Upper lobe of right lung (tissue), 1 donor: ENCODE measurements at regions not wholly inside any gene's neighbourhood (a gene's known extent, or its start where the extent isn't known, plus 50 kb on each side); places are given as distances from the start of the nearest gene placed in this dataset.
A peak's percentile ranks its signal among the peaks of the same experiment; 100 is the strongest.

Source experiments
- ATAC-seq: fragments of 200-7000 bp; cut with Tn5 transposase; one replicate; pipeline ENCODE4 v1.9.1; 2020; ENCODE audit warnings: mild to moderate bottlenecking, moderate library complexity
- DNase-seq: peaks from one replicate; pipeline ENCODE4 v3.0.0-alpha.2; 2020
- H3K27ac ChIP-seq: fragments of 200-600 bp; one replicate; pipeline ENCODE4 v1.8.0; 2022
- H3K27me3 ChIP-seq: fragments of 200-600 bp; one replicate; pipeline ENCODE4 v1.8.0; 2022; ENCODE audit warnings: mild to moderate bottlenecking
- H3K36me3 ChIP-seq: fragments of 200-600 bp; one replicate; pipeline ENCODE4 v1.8.0; 2022
- H3K4me1 ChIP-seq: fragments of 200-600 bp; one replicate; pipeline ENCODE4 v1.8.0; 2022
- H3K4me3 ChIP-seq: fragments of 200-600 bp; one replicate; pipeline ENCODE4 v1.8.0; 2022; ENCODE audit warnings: mild to moderate bottlenecking
- H3K9me3 ChIP-seq: fragments of 200-600 bp; one replicate; pipeline ENCODE4 v1.8.0; 2022
- intact Hi-C: fragments of 100-400 bp; cut with DNase I; formaldehyde crosslinking; loops from one replicate; pipeline ENCODE4 v1.11.0; 2022
- TF ChIP-seq, protein P1 (sequence below): fragments of 200-600 bp; IDR thresholded peaks from one replicate; pipeline ENCODE4 v1.8.0; 2022; ENCODE audit warnings: antibody characterized with exemption
- donor health status: DM: no; HTN: yes; CAD: no; lungs with severe emphysema.

DNA sequence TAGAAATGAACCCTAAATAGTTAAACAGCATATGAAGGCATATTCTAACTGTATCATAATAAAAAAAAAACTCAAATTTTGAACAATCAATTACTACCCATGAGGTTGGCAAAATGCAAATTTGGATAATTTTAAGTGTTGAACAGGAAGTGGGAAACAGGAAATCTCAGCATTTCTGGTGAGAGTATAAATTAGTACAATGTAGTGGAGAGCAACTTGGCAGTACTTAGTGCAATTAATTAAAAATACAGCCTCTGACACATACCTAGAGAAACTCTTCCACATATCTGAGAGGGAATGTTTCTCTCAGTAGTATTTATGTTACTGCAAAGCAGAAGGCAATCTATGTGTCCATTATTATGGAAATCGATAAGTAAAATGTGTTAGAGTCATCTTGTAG is 96.8 kb downstream of the TUSC7 start:
- no peak overlapping the region for H3K27ac ChIP-seq
- no peaks in the 10 kb centered on the region for H3K4me1 ChIP-seq
- TF ChIP-seq, protein P1, sequence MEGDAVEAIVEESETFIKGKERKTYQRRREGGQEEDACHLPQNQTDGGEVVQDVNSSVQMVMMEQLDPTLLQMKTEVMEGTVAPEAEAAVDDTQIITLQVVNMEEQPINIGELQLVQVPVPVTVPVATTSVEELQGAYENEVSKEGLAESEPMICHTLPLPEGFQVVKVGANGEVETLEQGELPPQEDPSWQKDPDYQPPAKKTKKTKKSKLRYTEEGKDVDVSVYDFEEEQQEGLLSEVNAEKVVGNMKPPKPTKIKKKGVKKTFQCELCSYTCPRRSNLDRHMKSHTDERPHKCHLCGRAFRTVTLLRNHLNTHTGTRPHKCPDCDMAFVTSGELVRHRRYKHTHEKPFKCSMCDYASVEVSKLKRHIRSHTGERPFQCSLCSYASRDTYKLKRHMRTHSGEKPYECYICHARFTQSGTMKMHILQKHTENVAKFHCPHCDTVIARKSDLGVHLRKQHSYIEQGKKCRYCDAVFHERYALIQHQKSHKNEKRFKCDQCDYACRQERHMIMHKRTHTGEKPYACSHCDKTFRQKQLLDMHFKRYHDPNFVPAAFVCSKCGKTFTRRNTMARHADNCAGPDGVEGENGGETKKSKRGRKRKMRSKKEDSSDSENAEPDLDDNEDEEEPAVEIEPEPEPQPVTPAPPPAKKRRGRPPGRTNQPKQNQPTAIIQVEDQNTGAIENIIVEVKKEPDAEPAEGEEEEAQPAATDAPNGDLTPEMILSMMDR = no peak
- H3K27me3 ChIP-seq = no peaks in the 10 kb centered on the region
- H3K36me3 ChIP-seq = no peaks in the 10 kb centered on the region
- no peaks in the 10 kb centered on the region for H3K9me3 ChIP-seq
- ATAC-seq (no peak), DNase-seq (no peak)
- intact Hi-C loops = no loop called here
- no peak overlapping the region for H3K4me3 ChIP-seq

DNA sequence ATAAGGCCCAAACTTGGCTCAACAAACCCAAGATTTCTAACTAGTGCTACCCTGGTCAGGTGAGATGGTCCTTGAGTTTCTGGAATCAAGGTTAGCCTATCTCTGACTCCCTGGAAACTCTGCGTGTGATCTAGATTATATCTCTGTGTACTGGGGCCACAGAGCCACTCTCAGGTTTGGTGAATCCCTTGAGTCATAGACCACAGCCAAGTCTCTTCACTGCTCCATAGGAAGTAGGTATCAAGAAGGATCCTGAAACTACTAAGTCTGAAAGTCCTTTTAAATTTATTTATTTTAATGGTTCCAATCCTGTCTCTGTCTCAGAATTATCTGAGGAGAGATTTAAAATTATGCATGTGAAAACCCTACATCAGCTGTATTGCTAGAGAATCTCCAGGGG is 99.1 kb downstream of the TUSC7 start:
- H3K36me3 ChIP-seq = no peaks in the 10 kb centered on the region
- no peaks in the 10 kb centered on the region for H3K27me3 ChIP-seq
- DNase-seq (no peak), ATAC-seq (peak; percentile 43)
- no peak overlapping the region for H3K27ac ChIP-seq
- intact Hi-C loops = no loop called here
- no peaks in the 10 kb centered on the region for H3K9me3 ChIP-seq
- no peaks in the 10 kb centered on the region for H3K4me1 ChIP-seq
- TF ChIP-seq, protein P1 = no peak
- no peak overlapping the region for H3K4me3 ChIP-seq

DNA sequence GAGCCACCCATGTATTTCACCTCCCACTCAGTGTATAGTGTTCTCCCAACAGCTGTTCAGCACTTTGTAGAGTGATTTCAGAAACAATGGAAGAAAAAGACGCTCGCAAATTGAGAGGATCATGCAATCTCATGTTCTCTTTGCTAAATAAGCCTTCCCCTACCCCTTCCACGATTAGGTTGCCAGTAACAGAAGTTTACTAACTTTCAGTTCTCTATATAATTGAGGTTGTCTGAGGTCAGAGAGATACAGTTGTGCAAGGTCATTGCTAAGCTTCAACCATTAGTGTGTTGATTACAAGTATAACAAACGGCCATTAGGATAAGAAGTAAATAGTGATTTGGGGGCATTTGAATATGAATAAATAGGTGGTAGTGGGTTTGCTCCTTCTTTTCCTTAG is 99.6 kb downstream of the TUSC7 start:
- TF ChIP-seq, protein P1 = no peak
- Histone ChIP-seq H3K36me3 (no peaks in the 10 kb centered on the region), H3K27ac (no peak overlapping the region), H3K4me3 (no peak overlapping the region), H3K9me3 (no peaks in the 10 kb centered on the region), H3K27me3 (no peaks in the 10 kb centered on the region), H3K4me1 (no peaks in the 10 kb centered on the region)
- intact Hi-C loops = no loop called here
- ATAC-seq = peak; percentile 85
- DNase-seq = no peak

DNA sequence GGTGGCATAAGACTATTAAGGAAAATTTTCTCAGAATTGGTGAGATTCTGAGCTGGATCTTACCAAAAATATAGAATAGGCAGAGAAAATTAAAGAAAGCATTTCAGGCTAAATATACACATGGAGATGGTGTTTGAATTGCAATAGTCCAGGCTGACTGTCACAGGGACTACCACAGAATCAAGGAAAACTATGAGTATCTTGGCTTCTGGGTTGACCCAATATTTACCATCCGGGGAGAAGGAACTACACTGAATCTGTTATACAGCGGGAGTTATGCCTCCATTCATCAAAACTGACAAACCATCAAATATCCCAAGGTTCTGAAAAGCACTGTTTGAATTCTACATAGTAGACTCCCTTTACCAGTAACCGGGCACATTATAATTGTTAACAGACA is 102.2 kb downstream of the TUSC7 start:
- Histone ChIP-seq H3K4me3 (no peak overlapping the region), H3K27me3 (no peaks in the 10 kb centered on the region), H3K36me3 (no peaks in the 10 kb centered on the region), H3K27ac (no peak overlapping the region), H3K9me3 (no peaks in the 10 kb centered on the region), H3K4me1 (no peaks in the 10 kb centered on the region)
- DNase-seq (no peak), ATAC-seq (no peak)
- intact Hi-C loops = no loop called here
- TF ChIP-seq, protein P1 = no peak

DNA sequence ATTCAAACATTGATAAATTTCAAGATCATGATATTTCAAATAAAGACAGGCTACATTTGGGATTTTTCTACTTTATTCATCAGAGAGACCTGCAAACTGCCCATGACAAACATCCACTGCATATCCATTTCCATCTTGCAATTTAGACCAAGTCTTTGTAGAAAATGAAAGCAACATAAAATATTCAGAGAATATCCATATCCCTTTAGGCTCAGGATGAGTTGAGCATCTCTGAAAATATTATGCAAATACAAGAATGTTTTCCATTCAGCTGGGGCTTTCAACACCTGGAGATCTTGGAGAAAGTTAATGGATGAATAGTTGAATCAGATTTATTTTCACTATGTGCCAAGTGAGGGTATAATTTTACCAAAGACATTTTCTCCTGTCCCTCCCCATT is 103.4 kb downstream of the TUSC7 start:
- DNase-seq = no peak
- H3K9me3 ChIP-seq = no peaks in the 10 kb centered on the region
- H3K27me3 ChIP-seq = no peaks in the 10 kb centered on the region
- no peak overlapping the region for H3K4me3 ChIP-seq
- H3K36me3 ChIP-seq = no peaks in the 10 kb centered on the region
- ATAC-seq = no peak
- H3K27ac ChIP-seq = no peak overlapping the region
- TF ChIP-seq, protein P1 = no peak
- intact Hi-C loops = no loop called here
- H3K4me1 ChIP-seq = no peaks in the 10 kb centered on the region

GRCh38 chr3:116815321-116815720 is 105.7 kb downstream of the TUSC7 start:
- ATAC-seq (no peak), DNase-seq (no peak)
- no peaks in the 10 kb centered on the region for H3K36me3 ChIP-seq
- no peak overlapping the region for H3K27ac ChIP-seq
- no peak overlapping the region for H3K4me3 ChIP-seq
- H3K4me1 ChIP-seq = no peaks in the 10 kb centered on the region
- no peaks in the 10 kb centered on the region for H3K9me3 ChIP-seq
- no peaks in the 10 kb centered on the region for H3K27me3 ChIP-seq
- intact Hi-C loops = no loop called here
- TF ChIP-seq, protein P1 = no peak
